ENCODE measurements at regions not wholly inside any gene's neighbourhood (a gene's known extent, or its start where the extent isn't known, plus 50 kb on each side); places are given as distances from the start of the nearest gene placed in this dataset.
"Not testable (repeated sequence)": the region's sequence is repeated elsewhere in the genome, so short reads cannot be mapped to it uniquely, and the experiment has no call there.

DNA sequence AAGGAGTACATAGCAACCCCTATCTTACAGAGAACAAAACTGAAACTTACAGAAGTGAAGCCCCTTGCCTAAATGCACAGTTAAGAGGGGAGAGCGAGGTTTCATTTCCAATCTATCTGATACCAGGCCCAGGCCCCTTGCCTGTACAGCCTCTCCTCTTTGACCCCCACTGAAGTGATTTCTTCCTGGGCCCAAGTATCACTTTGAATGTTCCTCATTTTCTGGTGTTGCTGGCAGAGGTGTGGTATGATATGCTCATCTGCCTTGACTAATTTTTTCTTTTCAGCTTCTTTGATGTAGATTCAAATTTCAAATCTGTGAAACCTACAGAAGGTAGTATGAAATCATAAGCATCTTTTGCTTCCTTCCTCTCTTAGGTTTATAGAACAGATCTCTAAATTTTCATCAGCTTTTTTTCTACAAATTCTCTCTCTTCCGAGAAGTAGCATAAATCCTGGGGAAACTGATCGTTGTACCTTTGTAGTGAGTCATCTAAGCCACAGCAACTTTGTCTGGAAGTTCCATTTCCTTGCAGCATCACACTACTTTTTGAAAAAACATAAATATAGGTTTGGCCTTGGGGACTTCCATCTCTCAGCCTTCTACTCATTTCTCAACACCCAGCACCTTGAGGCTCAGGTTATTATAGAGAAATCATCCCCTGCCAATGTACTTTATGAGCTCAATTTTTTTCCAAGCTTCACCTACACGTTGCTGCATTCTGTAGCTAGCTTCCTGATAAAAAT is 402.4 kb upstream of the PTGER4 start:
- DNase-seq (ENCODE audit: low read depth): no peak

DNA sequence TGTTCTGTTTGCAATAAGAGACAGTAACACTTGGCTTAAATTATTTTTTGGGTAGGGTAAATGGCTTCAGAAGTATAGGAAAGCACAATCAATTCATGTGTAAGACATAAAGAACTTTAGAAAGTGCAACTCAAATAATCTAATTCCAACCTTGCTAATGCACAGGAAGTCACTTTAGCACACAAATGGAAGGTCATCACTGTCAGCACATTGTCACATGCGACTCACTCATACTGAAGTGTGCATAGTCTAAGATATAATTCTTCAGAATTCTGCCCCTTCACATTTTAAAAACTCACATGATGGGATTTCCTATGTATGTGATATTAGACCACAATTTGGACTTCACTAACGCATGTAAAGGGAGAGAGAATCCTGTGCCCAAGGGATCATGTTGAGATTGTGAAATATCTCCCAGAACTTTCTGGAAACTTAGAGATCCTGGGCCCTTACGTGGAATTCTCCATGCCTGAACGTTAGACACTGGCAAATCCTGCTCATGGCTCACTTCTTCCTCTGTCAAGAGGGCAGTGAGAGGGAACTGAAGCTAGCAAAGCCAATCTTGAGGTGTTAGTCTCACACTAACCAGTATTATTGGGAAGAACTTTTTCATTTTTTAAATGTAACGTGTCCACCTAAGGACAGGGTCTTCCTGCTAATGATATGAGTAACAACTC is 403.2 kb upstream of the PTGER4 start:
- DNase-seq (ENCODE audit: low read depth): no peak

DNA sequence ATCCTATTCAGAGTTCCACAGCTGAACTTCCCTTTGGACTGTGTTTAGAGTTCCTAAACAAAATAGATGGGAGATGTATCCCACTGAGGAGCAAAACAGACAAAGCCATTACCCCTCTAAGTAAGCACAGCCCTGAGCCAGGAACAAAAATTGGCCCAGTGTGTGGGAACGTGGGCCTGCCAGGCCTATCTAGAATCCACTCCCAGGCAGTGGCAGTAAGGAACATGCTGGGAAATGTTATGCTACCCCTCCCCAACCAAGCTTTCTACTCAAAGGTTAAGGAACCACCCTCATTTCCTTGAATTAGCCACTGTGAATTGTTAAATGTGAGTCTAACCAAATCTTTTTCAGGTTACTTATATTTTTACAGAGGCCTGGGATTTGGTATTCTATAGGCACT is 405.1 kb upstream of the PTGER4 start:
- no peak for DNase-seq (ENCODE audit: low read depth)

DNA sequence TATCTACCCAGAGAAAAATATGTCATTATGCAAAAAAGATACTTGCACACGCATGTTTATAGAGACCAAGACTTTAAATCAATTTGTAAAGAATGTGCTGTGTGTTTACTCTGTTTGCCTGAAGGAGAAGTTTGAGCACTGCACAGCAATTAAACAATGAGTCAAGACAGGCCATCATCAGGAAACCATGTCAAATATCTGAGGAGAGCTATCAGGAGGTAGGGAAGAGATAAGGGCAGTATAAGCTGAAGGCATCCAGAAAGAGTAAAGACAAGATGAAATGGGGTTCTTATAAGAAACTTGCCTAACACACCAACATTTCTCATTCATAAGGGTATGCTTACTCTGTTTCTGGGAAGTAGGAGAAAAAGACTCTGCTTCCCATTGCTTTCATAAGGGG is 405.8 kb upstream of the PTGER4 start:
- no peak for DNase-seq (ENCODE audit: low read depth)

DNA sequence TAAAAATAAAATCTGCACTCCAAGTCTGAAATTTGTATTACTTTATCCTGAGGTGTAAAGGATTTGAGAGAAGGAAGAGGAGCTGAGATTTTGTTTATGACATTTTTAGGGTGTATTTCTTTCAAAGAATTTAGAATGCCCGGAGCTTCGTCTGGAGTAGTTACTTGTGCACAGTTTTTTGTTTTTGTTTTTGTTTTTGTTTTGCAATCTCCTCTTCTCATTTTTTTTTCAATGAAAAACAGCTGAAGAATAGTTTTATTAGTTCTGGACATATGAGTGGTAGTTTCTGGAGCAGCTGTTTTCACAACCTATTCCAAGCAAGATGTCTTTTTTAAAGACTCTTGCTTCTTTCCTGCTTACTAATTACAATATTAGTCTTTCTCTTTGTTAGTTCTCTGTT is 408.2 kb upstream of the PTGER4 start:
- DNase-seq (ENCODE audit: low read depth): no peak

DNA sequence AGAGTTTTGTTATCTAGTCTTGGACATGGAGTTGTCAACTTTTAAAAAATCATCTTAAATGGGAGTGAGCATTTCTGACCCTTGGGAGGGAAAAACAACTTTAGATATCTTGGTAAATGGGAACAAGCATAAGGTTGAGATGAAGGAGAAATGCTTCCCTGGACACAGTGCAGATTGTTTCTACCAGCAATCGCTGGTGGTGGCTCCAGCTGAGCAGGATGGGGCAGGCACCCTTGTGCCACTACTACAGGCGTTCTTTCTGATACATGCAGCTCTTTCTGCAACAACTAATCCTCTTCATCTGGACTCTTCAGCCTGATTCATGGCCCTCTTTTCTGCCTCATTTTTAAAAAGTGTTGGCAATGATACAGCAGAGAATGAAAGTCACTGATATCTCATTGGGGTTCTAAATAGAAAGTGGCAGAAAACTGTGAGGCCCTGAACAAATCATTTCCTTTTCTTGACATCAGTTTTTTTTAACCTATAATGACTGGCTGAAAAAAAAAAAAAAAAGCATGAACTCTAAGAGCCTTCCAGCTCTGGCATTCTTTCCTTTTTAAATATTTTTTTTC is 409.4 kb upstream of the PTGER4 start:
- DNase-seq (ENCODE audit: low read depth): no peak

DNA sequence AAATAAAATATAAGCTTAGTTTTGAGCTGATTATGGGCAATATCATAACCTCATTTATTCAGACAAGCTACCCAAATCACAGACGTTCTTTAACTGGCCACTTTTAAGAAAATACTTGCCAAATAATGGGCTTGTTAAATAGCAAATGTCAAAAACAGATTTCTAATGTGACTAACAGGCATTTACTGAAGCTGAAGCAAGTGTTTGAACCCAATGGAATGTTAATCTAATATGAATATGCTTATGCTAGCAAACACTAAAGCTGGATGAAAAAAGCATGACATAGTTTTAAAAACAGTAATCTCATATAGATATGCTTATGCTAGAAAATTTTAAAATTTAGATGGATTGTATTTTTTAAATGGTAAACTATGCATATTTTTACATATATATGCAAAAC is 411.6 kb upstream of the PTGER4 start:
- DNase-seq (ENCODE audit: low read depth): no peak

DNA sequence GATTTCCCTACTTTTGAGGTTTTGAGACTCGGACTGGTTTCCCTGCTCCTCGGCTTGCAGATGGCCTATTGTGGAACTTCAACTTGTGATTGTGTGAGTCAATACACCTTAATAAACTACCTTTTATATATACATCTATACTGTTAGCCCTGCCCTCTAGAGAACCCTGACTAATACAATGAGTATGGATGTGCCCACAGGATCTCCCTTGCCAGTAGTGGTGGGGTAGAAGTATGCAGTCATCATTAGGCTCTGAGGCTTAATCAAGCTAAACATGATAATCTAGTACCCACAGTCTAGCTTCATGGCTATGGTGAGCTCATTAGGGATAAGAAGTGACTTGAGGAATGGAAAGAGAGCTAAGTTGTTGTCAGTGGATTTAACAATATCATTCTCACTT is 412.8 kb upstream of the PTGER4 start:
- no peak for DNase-seq (ENCODE audit: low read depth)

DNA sequence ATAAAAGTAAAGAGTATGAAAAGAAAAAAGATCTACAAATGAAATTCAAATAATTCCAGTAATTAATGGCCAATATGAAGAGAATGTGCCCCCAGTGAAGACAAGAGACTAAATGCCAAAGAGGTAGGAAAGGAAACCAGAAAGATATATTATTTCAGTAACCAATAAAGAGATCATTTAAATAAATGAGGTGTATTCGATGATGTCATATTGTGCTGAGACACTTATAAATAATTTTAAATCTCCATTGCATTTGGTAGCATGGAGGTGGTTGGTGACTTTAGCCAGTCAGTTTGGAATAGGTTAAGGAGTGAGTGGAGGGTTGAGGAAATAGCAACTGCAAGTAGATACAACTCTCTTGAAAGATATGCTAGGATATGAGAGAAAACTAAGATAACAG is 417.7 kb upstream of the PTGER4 start:
- DNase-seq (ENCODE audit: low read depth): no peak

DNA sequence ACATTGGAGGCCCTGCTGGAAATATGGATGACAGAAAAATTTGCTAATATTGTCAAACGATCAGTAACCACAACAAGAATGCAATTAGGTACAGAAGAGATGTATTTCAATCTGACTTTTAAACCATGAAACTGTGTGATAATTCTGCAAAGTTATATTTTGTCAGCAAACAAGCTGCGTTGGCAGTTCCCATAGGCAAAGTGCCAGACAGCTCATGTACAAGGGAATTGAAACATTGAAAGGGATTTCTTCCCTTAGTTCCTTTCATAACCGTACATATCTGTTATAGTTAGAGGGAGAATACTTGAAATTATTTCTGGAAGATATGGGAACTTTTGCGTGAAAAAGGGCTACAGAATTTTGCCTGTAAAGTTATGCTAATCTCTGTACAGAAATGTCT is 419.4 kb upstream of the PTGER4 start:
- no peak for DNase-seq (ENCODE audit: low read depth)

DNA sequence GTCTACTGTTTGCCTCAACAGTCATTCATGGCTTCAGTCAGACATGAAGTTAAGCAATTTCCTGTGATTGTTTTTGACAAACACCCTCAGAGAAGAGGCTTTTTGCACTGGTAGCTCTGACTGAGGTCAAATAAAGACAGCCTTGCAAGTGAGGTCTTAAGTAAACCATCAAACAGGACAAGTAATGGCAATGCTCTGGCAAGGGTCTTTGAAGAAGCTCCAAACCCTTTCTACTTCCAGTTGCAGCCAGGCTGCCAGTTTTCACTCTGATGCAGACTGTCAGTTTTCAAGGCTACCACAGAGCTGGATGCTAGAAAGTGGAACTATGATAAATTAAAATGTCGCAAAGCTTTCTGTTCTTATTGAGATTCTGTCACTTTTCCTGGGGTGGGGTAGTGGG is 421.5 kb upstream of the PTGER4 start:
- no peak for DNase-seq (ENCODE audit: low read depth)

DNA sequence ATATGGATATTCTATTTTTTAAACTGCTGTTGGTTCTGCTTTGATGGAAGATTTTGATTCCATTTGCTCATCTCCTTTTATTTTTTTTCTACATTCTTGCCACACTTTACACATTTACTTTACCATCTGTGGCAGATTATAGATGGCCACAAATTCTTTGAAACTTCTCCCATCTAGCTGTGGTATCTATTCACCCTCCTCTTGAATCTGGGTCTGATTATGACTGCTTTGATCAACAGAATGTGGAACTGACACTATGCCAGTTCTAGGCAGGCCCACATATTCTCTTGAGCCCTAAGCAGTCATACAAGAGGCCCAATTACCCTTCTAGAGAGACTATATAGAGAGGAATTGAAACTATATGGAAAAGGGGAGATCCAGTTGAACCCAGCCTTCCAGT is 439.0 kb upstream of the PTGER4 start:
- DNase-seq (ENCODE audit: low read depth): no peak

DNA sequence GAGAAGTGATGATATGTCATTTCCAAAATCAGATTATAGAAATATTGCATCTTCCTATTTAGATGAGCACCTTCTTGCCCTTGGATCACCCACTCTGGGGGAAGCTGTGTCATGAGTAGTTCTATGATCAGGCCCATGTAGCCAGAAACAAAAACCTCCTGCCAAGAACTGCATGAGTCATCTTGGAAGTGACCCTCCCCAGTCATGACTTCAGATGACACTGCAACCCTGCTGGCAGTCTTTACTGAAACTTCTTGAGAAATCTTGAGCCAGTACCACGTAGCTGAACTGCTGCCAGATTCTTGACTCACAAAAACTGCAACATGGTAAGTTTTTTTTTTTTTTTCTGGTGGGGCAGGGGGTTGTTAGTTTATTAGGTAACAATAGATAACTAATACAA is 439.6 kb upstream of the PTGER4 start:
- DNase-seq (ENCODE audit: low read depth): no peak

DNA sequence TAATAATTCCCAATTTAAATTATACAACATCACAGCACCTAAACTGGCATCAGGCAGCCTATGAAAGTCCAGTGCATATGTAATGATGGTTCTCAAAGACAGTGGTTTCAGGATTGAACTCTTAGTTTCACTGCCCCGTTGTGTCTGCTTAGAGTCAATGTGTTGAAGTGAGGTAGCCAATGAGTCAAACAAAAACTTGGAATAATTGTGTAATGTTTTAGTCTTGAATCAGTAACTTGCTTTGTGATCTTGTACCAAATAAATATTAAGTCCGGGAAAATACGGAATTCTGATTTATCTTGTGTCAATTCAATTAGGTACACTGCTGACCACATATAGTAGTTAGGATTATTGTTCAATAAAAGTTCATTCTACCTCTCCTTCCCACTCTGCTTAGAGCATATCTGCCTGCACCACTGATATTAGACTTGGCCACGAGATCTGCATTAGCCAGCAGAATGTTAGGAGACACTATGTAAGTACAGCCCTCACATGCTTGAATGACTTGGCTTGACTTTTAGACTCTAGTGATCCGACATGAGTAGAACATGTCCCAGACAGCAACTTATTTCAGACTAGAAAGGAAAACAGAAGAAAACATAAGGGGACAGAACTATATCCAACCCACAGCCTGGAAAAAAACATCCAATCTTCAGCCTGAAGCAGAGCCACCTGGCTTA is 441.5 kb upstream of the PTGER4 start:
- DNase-seq (ENCODE audit: low read depth): no peak

DNA sequence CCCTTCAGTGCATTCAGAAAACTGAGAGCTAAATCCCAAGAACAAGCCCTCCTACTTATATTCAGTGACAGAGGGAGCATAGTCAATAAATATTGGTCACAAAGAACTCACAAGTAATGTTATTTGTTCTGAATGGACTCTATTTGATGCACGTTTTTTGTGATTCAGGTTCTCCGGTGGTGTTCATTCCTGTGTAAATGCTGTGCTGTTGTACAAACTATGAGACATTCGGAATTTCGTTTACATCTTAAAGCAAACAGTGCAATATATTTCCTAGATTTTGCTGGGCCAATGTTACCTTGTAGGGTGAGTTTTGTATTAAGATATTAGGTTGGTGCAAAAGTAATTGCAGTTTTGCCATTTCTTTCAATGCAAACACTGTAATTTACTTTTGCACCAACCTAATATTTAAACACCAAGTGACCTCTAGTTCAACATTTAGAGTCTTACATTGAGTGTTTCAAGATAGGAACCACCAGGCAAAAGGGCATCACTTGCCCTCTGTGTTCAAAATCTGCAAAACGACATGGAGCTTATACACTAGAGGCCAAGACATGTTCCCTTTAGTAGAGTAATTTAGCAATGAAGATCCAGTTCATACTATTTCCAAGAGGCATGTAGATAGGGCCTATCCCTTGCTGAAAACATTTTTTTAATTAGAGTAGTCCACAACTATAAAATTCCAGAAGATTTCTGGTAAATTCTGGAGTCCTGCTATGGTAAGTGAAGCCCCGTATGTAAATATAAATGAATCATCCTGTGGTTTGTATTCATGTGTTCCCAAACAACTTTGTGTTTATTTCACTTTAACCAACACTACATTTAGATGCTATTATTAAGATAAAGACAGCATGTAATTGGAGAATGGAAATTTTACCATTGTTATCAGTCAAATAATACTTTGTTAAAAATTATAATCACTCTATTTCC is 444.0 kb upstream of the PTGER4 start:
- DNase-seq (ENCODE audit: low read depth): no peak

DNA sequence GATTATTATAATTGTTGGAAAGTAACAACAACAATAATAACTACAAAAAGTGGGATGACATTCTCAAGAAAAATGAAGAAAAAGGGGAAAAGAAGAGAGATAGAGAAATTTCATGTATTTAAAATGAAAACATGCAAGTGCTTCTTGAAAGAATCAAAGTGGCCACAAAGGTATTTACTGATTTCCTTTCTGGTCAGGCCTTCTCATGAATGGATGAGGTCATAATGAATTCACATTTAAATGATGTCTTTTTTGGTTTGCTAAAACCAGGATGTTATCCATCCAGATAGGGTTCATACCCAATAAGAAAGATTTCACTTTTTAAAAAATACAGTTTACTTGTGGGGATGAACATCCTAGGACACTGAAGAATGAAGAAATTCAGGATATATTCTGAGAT is 446.4 kb upstream of the PTGER4 start:
- no peak for DNase-seq (ENCODE audit: low read depth)

DNA sequence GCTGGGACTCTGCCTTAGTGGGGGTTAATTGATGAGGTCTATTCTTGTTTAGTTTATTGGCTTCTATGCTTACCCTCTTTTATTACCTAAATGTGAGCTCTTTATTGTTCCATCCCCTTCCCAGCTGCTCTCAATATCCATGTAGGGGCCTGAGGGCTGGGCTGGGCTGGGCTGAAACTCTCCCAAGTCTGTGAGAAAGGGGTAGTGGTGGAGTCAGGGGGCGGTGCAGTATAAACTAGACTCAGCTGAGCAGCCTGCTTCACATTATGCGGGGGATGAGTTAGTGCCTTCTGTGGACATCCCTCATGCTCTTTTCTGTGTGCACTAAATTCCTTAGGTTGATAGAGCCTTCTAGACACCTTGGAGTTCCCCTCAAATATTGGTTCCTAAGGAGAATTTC is 451.8 kb upstream of the PTGER4 start:
- DNase-seq (ENCODE audit: low read depth): no peak

DNA sequence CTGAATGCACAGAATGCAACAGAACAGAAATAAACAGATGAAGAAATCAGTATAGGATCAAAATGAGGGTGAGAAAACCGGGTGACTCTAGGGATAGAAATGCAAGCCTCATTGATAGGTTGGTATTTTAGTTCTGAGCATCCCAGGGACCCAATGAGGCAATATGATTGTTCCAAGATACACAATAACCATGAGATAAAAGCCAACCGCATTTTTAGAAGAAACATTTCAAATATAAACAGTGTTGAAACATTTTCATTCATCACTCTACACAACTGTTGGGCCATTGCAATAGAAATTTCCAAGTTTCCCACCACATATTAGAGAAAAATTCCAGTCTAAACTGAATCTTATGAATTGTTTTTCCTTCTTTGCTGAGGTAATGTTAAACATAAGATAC is 452.3 kb upstream of the PTGER4 start:
- DNase-seq (ENCODE audit: low read depth): no peak

DNA sequence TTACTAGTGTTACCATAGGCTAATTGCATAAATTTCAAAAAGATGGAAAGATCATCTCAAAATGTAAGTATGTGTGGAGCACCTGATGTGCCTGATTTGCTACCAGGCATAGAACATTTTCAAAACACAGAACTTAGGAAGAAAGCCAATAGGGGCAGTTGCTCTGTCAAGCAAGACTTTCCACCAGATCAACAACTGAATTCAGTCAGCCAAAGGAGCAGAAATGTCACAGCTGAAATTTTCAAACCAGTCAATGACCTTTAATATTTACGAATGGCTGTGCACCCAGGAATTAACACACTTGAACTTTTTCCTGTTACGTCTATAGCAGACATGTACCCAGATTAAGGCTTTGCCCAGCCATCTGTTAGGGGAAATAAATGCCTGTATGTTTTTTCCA is 452.8 kb upstream of the PTGER4 start:
- no peak for DNase-seq (ENCODE audit: low read depth)

DNA sequence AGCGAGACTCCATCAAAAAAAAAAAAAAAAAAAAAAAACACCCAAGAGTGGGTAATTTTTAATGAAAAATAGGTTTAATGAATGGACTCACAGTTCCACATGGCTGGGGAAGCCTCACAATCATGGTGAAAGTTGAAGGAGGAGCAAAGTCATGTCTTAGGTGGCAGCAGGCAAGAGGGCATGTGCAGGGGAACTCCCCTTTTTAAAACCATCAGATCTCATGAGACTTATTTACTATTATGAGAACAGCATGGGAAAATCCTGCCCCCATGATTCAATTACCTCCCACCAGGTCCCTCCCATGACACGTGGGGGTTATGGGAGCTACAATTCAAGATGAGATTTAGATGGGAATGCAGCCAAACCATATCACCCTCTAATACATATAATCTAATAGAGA is 454.6 kb upstream of the PTGER4 start:
- not testable (repeated sequence) for DNase-seq (ENCODE audit: low read depth)

DNA sequence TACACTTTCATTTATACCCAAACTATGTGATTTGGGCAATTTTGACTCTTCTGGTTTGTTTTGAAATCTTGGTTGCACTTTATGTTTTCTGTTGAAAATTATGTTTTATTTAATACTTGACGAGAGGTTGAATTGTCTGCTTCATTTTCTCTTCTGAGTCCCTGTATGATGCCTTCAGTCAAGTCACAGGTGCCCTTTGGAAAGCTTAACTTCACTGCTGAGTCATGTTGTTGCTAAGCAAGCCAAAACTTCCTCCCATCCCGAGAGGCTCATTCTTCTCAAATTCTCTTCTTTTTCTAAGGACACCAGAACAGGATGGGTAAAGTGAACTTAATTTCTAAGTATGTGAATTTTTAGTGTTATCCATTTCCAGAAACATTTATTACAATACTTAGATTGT is 455.3 kb upstream of the PTGER4 start:
- DNase-seq (ENCODE audit: low read depth): no peak

DNA sequence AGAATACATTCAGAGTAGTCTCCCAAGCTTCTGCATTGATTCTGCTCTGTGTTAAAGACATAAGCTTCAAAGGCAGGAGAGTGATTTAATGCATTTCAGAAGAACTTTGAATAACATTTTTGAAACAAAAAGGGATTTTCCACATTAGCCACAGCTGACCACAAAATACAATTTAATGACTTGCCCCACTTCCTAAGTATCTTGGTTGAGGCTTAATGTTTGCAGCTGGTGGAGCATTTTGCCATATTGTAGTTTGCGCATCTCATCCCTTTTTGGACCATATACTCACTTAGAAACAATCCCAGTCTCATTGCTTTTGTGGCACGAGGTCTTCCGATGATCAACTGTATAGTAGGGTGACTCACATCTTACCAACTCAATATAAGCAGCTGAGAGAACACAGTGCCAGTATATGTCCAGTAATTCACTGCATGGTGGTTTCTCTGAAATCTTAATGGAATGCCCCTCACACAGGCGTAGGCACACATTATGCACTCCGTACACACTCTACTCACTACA is 455.8 kb upstream of the PTGER4 start:
- peak; percentile 67 for DNase-seq (ENCODE audit: low read depth)

Measured in GM04504 (cell line).